GM21423 (cell line): ENCODE measurements at regions not wholly inside any gene's neighbourhood (a gene's known extent, or its start where the extent isn't known, plus 50 kb on each side); places are given as distances from the start of the nearest gene placed in this dataset.
"Not testable (repeated sequence)": the region's sequence is repeated elsewhere in the genome, so short reads cannot be mapped to it uniquely, and the experiment has no call there.

Experiments
- ATAC-seq: cut with Tn5 transposase; IDR thresholded peaks from one replicate; pipeline ENCODE4 v1.9.1; 2021; ENCODE audit warnings: mild to moderate bottlenecking, moderate library complexity; ENCODE audit not compliant: unreplicated experiment

- no peak for ATAC-seq
Measured at GRCh38 chr2:176423819-176424218, 154.6 kb downstream of the MTX2 start.

- ATAC-seq = no peak
Measured at GRCh38 chr2:176424746-176425145, 155.5 kb downstream of the MTX2 start.

GRCh38 chr2:176427549-176427948 lies 158.3 kb downstream of the MTX2 start:
- no peak for ATAC-seq

GRCh38 chr2:176428944-176429469 lies 159.8 kb downstream of the MTX2 start:
- ATAC-seq = not testable (repeated sequence)

DNA sequence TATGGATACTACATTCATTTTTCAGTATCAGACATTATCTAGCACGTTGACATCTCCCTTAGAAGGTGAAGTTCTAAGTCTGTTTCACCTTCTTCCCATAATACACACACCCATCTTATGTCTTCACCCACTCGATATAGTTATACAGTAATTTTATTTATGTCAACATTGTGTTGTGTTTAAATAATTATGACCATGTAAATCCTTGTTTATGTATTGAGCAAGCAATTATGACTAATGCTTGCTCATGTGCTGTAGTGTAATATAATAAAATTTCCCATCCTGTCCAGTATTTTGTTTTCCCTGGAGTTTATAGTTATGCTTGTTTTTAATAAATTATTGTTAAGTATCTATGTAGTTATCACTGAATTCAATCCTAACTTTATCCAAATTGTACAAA lies 163.2 kb downstream of the MTX2 start:
- no peak for ATAC-seq

- ATAC-seq = no peak
Measured at GRCh38 chr2:176435729-176436128, 166.5 kb downstream of the MTX2 start.

DNA sequence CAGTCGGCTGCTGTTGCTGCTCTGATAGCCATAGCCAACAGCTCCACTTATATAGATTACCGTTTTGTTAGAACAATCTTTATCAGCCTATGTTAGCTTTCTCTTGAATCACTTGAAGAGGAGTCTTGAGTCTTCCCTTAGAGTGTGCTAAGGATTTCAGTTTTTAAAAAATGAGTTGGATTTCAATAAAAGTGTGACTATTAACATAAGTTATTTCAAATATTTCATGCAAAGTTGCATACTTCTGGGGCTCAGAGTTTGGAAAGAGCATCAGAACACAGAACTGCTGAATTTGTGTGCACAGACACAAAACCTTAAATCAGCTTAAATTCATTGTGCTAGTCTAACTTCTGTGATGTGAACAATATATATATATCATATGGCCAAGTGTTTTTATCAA lies 174.7 kb downstream of the MTX2 start:
- ATAC-seq = no peak

DNA sequence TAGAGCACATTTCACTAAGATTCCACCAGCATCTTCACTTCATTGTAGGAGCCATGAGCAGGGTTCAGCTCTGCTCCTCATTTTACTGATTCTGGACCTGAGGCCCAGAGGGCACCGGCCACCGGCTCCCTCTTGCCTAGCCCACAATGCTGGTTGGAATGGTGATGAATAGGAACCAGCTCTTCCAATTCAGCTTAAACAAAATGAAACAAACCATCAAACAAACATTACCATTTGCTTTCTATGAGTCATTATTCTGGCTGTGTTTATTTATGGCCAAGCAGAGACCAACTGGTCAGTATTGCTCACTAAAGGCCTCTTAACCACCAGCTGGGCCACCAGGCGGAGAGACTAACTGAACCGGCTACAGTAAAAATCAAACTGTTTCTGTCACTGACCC lies 176.7 kb downstream of the MTX2 start:
- ATAC-seq = no peak

- ATAC-seq = no peak
Measured at GRCh38 chr2:176446718-176447414, 177.6 kb downstream of the MTX2 start.

GRCh38 chr2:176447616-176448015 lies 178.4 kb downstream of the MTX2 start:
- no peak for ATAC-seq

GRCh38 chr2:176449852-176450251 lies 180.6 kb downstream of the MTX2 start:
- no peak for ATAC-seq

GRCh38 chr2:176453784-176454183 lies 184.5 kb downstream of the MTX2 start:
- no peak for ATAC-seq

DNA sequence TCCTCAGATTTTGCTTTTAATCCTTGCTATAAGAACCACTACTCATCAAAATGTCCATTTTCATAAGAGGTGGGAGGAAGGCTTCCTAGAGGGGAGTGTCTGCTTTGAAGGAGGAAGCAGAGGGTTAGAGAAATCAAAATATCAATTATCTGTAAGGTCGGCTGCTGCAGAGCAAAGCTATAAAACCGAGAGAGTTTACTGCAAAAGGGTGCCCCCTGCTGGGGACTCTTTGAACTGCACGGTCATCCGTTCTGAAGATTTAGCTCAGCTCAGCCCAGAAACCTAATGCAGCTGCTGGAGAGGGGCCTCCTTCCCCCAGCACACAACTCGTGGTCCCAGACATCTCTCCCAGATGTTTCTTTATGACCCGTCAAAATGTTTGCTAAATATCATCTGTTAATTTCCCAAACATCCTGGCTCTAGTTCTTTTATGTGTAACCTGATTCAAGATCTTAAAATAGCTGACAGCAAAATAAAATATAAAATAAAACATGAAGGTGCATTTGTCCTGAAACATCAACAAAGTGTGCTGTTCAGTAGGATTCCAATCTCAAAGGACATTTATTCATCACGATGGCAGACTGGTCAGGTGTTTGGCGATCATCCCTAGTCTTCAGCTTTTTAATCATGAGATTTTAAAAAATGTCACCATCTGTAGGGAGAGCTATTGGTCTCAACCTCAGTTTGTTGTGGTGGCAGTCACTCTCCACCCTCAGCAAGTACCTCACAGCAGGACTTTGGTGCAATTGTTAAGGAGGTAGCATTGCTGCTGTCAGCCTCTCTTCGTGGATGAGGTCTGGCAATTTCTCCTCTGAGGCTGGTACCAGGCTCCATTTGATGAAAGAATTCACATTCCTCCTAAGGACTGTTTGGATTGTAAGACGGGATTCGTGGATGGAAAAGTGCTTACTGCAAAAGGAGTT lies 185.9 kb downstream of the MTX2 start:
- ATAC-seq = no peak

- no peak for ATAC-seq
Measured at GRCh38 chr2:176455816-176456291, 186.6 kb downstream of the MTX2 start.

DNA sequence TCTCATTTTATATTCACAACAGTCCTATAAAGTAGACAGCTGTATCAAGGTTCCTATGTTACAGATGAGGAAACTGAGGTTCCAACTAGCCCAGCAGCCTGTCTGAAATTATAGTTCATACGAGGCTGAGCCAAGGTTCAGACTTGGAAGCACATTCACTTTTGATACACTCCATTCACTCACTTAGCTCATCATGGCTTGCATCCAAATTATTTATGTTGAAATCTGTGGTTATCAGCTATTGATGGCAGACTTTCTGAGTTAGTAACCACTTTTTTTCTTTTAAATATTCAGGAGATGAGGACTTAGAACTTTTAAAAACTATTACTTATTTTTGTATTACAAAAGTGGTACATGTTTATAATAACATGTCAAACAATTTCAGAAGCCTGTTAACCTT lies 188.2 kb downstream of the MTX2 start:
- ATAC-seq = no peak

- no peak for ATAC-seq
Measured at GRCh38 chr2:176461098-176461808, 192.0 kb downstream of the MTX2 start.

DNA sequence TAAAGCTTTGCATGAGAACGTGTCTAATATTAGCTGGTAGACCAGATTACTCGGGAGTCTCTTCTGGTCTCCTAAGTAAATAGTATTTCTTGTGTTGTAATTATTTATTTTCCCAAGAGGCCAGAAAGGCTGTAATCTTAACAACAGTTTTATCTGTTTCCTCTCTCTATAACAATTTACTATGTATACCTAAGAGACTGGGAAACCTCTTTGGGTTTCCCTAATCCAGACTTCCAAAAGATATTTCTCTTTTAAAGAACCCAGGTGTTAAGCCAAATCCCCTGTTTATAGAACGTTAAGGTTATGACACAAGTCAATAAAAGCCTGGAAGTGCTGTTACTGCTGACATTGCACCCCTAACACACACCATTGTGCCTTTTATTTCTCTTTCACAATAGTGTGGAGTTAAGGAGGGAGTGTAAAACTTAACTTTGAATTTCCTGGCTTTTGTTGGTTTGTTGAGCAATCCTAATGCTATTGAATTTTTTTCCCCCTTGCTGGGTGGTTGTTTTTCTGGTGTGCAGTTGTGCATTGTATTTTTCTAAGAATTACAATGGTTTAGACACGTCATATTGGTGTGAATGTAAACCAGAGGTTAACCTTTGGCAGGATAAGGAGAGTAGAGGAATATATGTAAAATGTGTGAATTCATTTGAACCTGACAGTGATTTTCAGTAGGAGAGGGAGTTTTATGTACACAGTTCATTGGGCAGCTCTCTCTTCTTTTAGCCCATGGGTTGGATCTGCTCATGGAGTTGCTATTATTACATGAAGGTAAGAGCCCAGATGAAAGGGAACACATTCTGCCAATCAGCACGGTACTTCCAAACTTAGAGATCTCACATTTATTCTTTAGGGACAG lies 192.8 kb downstream of the MTX2 start:
- ATAC-seq = no peak

GRCh38 chr2:176463546-176463945 lies 194.3 kb downstream of the MTX2 start:
- ATAC-seq = no peak

GRCh38 chr2:176464886-176465564 lies 195.8 kb downstream of the MTX2 start:
- ATAC-seq = no peak
